HEK293T (cell line): ENCODE measurements at regions not wholly inside any gene's neighbourhood (a gene's known extent, or its start where the extent isn't known, plus 50 kb on each side); places are given as distances from the start of the nearest gene placed in this dataset.

Experiments used
- CTCF ChIA-PET: fragments of 350-600 bp; formaldehyde crosslinking; extraction: SDS; loops from one replicate; lab custom pipeline; 2021; ENCODE audit warnings: antibody characterized with exemption, inconsistent platforms; lab: Yijun Ruan, JAX
- POLR2A ChIA-PET: fragments of 350-600 bp; formaldehyde crosslinking; extraction: SDS; loops from one replicate; lab custom pipeline; 2020; ENCODE audit warnings: antibody characterized with exemption, inconsistent platforms; lab: Yijun Ruan, JAX
- DNase-seq: peaks from one replicate; pipeline ENCODE4 v3.0.0; 2012; ENCODE audit warnings: mixed read lengths; ENCODE audit errors: extremely low spot score
- ARNT ChIP-seq: fragments of 450-650 bp; IDR thresholded peaks from 2 replicates; pipeline ENCODE4 v1.6.1; 2017; ENCODE audit warnings: mild to moderate bottlenecking
- BHLHE40 ChIP-seq: fragments of 450-650 bp; IDR thresholded peaks from 2 replicates; pipeline ENCODE4 v1.6.1; 2016; ENCODE audit warnings: mild to moderate bottlenecking, moderate library complexity, borderline replicate concordance
- CTBP1 ChIP-seq: fragments of 450-650 bp; IDR thresholded peaks from 2 replicates; pipeline ENCODE4 v1.6.1; 2016; ENCODE audit warnings: borderline replicate concordance
- ELF4 ChIP-seq: fragments of 450-650 bp; IDR thresholded peaks from 2 replicates; pipeline ENCODE4 v1.6.1; 2017; ENCODE audit warnings: antibody characterized with exemption
- FOXA1 ChIP-seq: fragments of 450-650 bp; IDR thresholded peaks from 2 replicates; pipeline ENCODE4 v1.6.1; 2016; ENCODE audit warnings: mild to moderate bottlenecking
- FOXK2 ChIP-seq: fragments of 450-650 bp; IDR thresholded peaks from 2 replicates; pipeline ENCODE4 v1.6.1; 2016; ENCODE audit warnings: mild to moderate bottlenecking
- FOXM1 ChIP-seq: fragments of 450-650 bp; IDR thresholded peaks from 2 replicates; pipeline ENCODE4 v1.6.1; 2017; ENCODE audit warnings: mild to moderate bottlenecking, borderline replicate concordance
- HDGF ChIP-seq: fragments of 450-650 bp; IDR thresholded peaks from 2 replicates; pipeline ENCODE4 v1.6.1; 2017; ENCODE audit warnings: antibody characterized with exemption, borderline replicate concordance
- L3MBTL2 ChIP-seq: fragments of 450-650 bp; conservative IDR thresholded peaks from 2 replicates; pipeline ENCODE4 v1.6.1; 2016; ENCODE audit warnings: mild to moderate bottlenecking
- LEF1 ChIP-seq: fragments of 450-650 bp; IDR thresholded peaks from 2 replicates; pipeline ENCODE4 v1.6.1; 2017; ENCODE audit warnings: mild to moderate bottlenecking, borderline replicate concordance
- NFRKB ChIP-seq: fragments of 450-650 bp; IDR thresholded peaks from 2 replicates; pipeline ENCODE4 v1.6.1; 2016; ENCODE audit warnings: mild to moderate bottlenecking, moderate library complexity
- PKNOX1 ChIP-seq: fragments of 450-650 bp; IDR thresholded peaks from 2 replicates; pipeline ENCODE4 v1.6.1; 2016
- SP1 ChIP-seq: fragments of 450-650 bp; IDR thresholded peaks from 2 replicates; pipeline ENCODE4 v1.6.1; 2017
- SUZ12 ChIP-seq: fragments of 450-650 bp; IDR thresholded peaks from 2 replicates; pipeline ENCODE4 v1.6.1; 2016; ENCODE audit warnings: mild to moderate bottlenecking
- TARDBP ChIP-seq: fragments of 450-650 bp; IDR thresholded peaks from 2 replicates; pipeline ENCODE4 v1.6.1; 2016
- ZNF384 ChIP-seq: fragments of 450-650 bp; IDR thresholded peaks from 2 replicates; pipeline ENCODE4 v1.6.1; 2016

GRCh38 chr6:33856655-33857054 lies 52.9 kb upstream of the MLN start:
- CTCF ChIA-PET = no interaction called here

GRCh38 chr6:33856031-33856590 lies 52.3 kb upstream of the MLN start:
- ChIA-PET POLR2A (interaction anchor here (1.5 kb wide), 1 partner anchor 10 kb away, joined by 3 read pairs; no protein-coding TSS in a partner anchor), CTCF (no interaction called here)

More at GRCh38 chr6:33856655-33857054, 52.9 kb upstream of the MLN start:
- no peak for DNase-seq
- POLR2A ChIA-PET = no interaction called here
- TF ChIP-seq ELF4 (no peak), TARDBP (no peak), FOXM1 (no peak), L3MBTL2 (no peak), FOXK2 (no peak), PKNOX1 (no peak), NFRKB (no peak), ARNT (no peak), SUZ12 (no peak), BHLHE40 (no peak), LEF1 (no peak), HDGF (no peak), SP1 (no peak), ZNF384 (no peak), FOXA1 (no peak), CTBP1 (no peak)

GRCh38 chr6:33854572-33855030 lies 50.8 kb upstream of the MLN start:
- ChIA-PET POLR2A (no interaction called here), CTCF (interaction anchor here (1.8 kb wide), 1 partner anchor 173 kb away, joined by 6 read pairs; no protein-coding TSS in a partner anchor)
- no peak for DNase-seq
- TF ChIP-seq ARNT (no peak), FOXK2 (no peak), FOXM1 (no peak), NFRKB (no peak), PKNOX1 (peak; percentile 86), LEF1 (no peak)

More at GRCh38 chr6:33856031-33856590, 52.3 kb upstream of the MLN start:
- no peak for TF ChIP-seq FOXA1
- TF ChIP-seq ELF4 = no peak
- TF ChIP-seq ZNF384 = no peak
- no peak for TF ChIP-seq TARDBP
- TF ChIP-seq BHLHE40 = no peak
- TF ChIP-seq NFRKB = no peak
- TF ChIP-seq CTBP1 = no peak
- TF ChIP-seq SUZ12 = no peak
- no peak for TF ChIP-seq HDGF
- DNase-seq = no peak

GRCh38 chr6:33853736-33854135 lies 49.9 kb upstream of the MLN start:
- ChIA-PET CTCF (interaction anchor here (0.6 to 1.8 kb wide), 2 partner anchors 174 to 256 kb away, joined by 5 to 6 read pairs; no protein-coding TSS in a partner anchor), POLR2A (no interaction called here)
- TF ChIP-seq ARNT (no peak), ELF4 (no peak), CTBP1 (no peak), HDGF (no peak), ZNF384 (no peak), NFRKB (no peak), PKNOX1 (no peak)
- DNase-seq = no peak
